GM18517 (cell line): ENCODE measurements at regions not wholly inside any gene's neighbourhood (a gene's known extent, or its start where the extent isn't known, plus 50 kb on each side); places are given as distances from the start of the nearest gene placed in this dataset.
"Not testable (repeated sequence)": the region's sequence is repeated elsewhere in the genome, so short reads cannot be mapped to it uniquely, and the experiment has no call there.

Experiments
- ATAC-seq: cut with Tn5 transposase; IDR thresholded peaks from one replicate; pipeline ENCODE4 v1.9.1; 2021; ENCODE audit warnings: mild to moderate bottlenecking, moderate library complexity; ENCODE audit not compliant: unreplicated experiment

- no peak for ATAC-seq
Measured at GRCh38 chr5:89869346-89869745, 540.2 kb downstream of the CETN3 start.

- no peak for ATAC-seq
Measured at GRCh38 chr5:89866410-89866809, 543.1 kb downstream of the CETN3 start.

GRCh38 chr5:89864941-89865340 lies 544.6 kb downstream of the CETN3 start:
- no peak for ATAC-seq

GRCh38 chr5:89857790-89858189 lies 551.8 kb downstream of the CETN3 start:
- ATAC-seq = no peak

GRCh38 chr5:89855417-89855816 lies 554.1 kb downstream of the CETN3 start:
- ATAC-seq = no peak

- no peak for ATAC-seq
Measured at GRCh38 chr5:89851911-89852310, 557.6 kb downstream of the CETN3 start.

- no peak for ATAC-seq
Measured at GRCh38 chr5:89850513-89850865, 559.1 kb downstream of the CETN3 start.

- no peak for ATAC-seq
Measured at GRCh38 chr5:89849830-89850512, 559.6 kb downstream of the CETN3 start.

- no peak for ATAC-seq
Measured at GRCh38 chr5:89847743-89848142, 561.8 kb downstream of the CETN3 start.

- ATAC-seq = no peak
Measured at GRCh38 chr5:89844548-89844947, 565.0 kb downstream of the CETN3 start.

GRCh38 chr5:89842531-89842930 lies 567.0 kb downstream of the CETN3 start:
- ATAC-seq = no peak

GRCh38 chr5:89840906-89841305 lies 568.6 kb downstream of the CETN3 start:
- no peak for ATAC-seq

GRCh38 chr5:89830691-89831090 lies 578.9 kb downstream of the CETN3 start:
- ATAC-seq = no peak

GRCh38 chr5:89827960-89828359 lies 581.6 kb downstream of the CETN3 start:
- no peak for ATAC-seq

- no peak for ATAC-seq
Measured at GRCh38 chr5:89827359-89827758, 582.2 kb downstream of the CETN3 start.

- ATAC-seq = no peak
Measured at GRCh38 chr5:89826938-89827337, 582.6 kb downstream of the CETN3 start.

GRCh38 chr5:89823046-89823445 lies 586.5 kb downstream of the CETN3 start:
- no peak for ATAC-seq

GRCh38 chr5:89817841-89818240 lies 591.7 kb downstream of the CETN3 start:
- ATAC-seq = no peak

- no peak for ATAC-seq
Measured at GRCh38 chr5:89816038-89816437, 593.5 kb downstream of the CETN3 start.

- ATAC-seq = not testable (repeated sequence)
Measured at GRCh38 chr5:89800735-89801134, 608.8 kb downstream of the CETN3 start.

GRCh38 chr5:89794504-89794903 lies 615.1 kb downstream of the CETN3 start:
- ATAC-seq = not testable (repeated sequence)

GRCh38 chr5:89779734-89780133 lies 629.8 kb downstream of the CETN3 start:
- not testable (repeated sequence) for ATAC-seq

- no peak for ATAC-seq
Measured at GRCh38 chr5:89777758-89778157, 631.8 kb downstream of the CETN3 start.
